H9 (cell line): ENCODE measurements at regions not wholly inside any gene's neighbourhood (a gene's known extent, or its start where the extent isn't known, plus 50 kb on each side); places are given as distances from the start of the nearest gene placed in this dataset.

Experiments used
- DNase-seq: peaks from one replicate; pipeline ENCODE4 v3.0.0-alpha.2; 2017
- H2AFZ ChIP-seq: one replicate; pipeline ENCODE4 v1.6.1; 2013; ENCODE audit warnings: mild to moderate bottlenecking, low read length, control low read depth, moderate library complexity
- H2AK5ac ChIP-seq: 2 replicates; pipeline ENCODE4 v1.6.1; 2013; ENCODE audit warnings: low read length, control low read depth, mixed read lengths; ENCODE audit not compliant: insufficient read length
- H2BK120ac ChIP-seq: one replicate; pipeline ENCODE4 v1.6.1; 2013; ENCODE audit warnings: low read depth, mild to moderate bottlenecking, low read length, control low read depth, inconsistent platforms; ENCODE audit not compliant: poor library complexity, severe bottlenecking
- H2BK12ac ChIP-seq: 2 replicates; pipeline ENCODE4 v1.6.1; 2013; ENCODE audit warnings: low read length, control low read depth, mixed read lengths, low read depth; ENCODE audit not compliant: insufficient read length
- H2BK15ac ChIP-seq: 2 replicates; pipeline ENCODE4 v1.6.1; 2013; ENCODE audit warnings: low read depth, low read length, control low read depth
- H2BK20ac ChIP-seq: one replicate; pipeline ENCODE4 v1.6.1; 2013; ENCODE audit warnings: low read depth, mild to moderate bottlenecking, low read length, control low read depth, inconsistent platforms; ENCODE audit not compliant: poor library complexity, severe bottlenecking
- H2BK5ac ChIP-seq: 2 replicates; pipeline ENCODE4 v1.6.1; 2013; ENCODE audit warnings: low read length, control low read depth, mixed read lengths; ENCODE audit not compliant: insufficient read length
- H3K14ac ChIP-seq: 2 replicates; pipeline ENCODE4 v1.6.1; 2013; ENCODE audit warnings: low read length, control low read depth; ENCODE audit not compliant: insufficient read depth
- H3K18ac ChIP-seq: 2 replicates; pipeline ENCODE4 v1.6.1; 2013; ENCODE audit warnings: low read depth, mild to moderate bottlenecking, mixed read lengths, low read length, control low read depth; ENCODE audit not compliant: insufficient read length
- H3K23ac ChIP-seq: 2 replicates; pipeline ENCODE4 v1.6.1; 2013; ENCODE audit warnings: low read length, control low read depth, mixed read lengths, low read depth; ENCODE audit not compliant: insufficient read length
- H3K23me2 ChIP-seq: 2 replicates; pipeline ENCODE4 v1.6.1; 2013; ENCODE audit warnings: low read depth, mild to moderate bottlenecking, mixed read lengths, low read length, control low read depth; ENCODE audit not compliant: insufficient read length, poor library complexity, severe bottlenecking
- H3K27ac ChIP-seq: 2 replicates; pipeline ENCODE4 v1.5.1; 2013; ENCODE audit warnings: low read length, control low read depth, mixed read lengths, low read depth; ENCODE audit not compliant: insufficient read length
- H3K27me3 ChIP-seq: 2 replicates; pipeline ENCODE4 v1.6.1; 2013; ENCODE audit warnings: low read length, control low read depth, inconsistent platforms; ENCODE audit not compliant: insufficient read depth
- H3K4ac ChIP-seq: 2 replicates; pipeline ENCODE4 v1.6.1; 2013; ENCODE audit warnings: low read depth, mild to moderate bottlenecking, control low read depth, inconsistent platforms, low read length, moderate library complexity
- H3K4me1 ChIP-seq: 2 replicates; pipeline ENCODE4 v1.6.1; 2013; ENCODE audit warnings: low read length, control low read depth, inconsistent platforms; ENCODE audit not compliant: insufficient read depth
- H3K4me2 ChIP-seq: 2 replicates; pipeline ENCODE4 v1.6.1; 2013; ENCODE audit warnings: low read length, control low read depth, mixed read lengths; ENCODE audit not compliant: insufficient read length, insufficient read depth
- H3K56ac ChIP-seq: 2 replicates; pipeline ENCODE4 v1.6.1; 2013; ENCODE audit warnings: low read depth, mild to moderate bottlenecking, mixed read lengths, low read length, control low read depth; ENCODE audit not compliant: insufficient read length
- H3K79me1 ChIP-seq: 2 replicates; pipeline ENCODE4 v1.6.1; 2013; ENCODE audit warnings: low read depth, mild to moderate bottlenecking, moderate library complexity, low read length, control low read depth, inconsistent platforms; ENCODE audit not compliant: insufficient read depth, poor library complexity, severe bottlenecking
- H3K79me2 ChIP-seq: 2 replicates; pipeline ENCODE4 v1.6.1; 2013; ENCODE audit warnings: low read length, control low read depth, inconsistent platforms; ENCODE audit not compliant: insufficient read depth
- H3K9ac ChIP-seq: 2 replicates; pipeline ENCODE4 v1.6.1; 2013; ENCODE audit warnings: low read length, control low read depth, mixed read lengths; ENCODE audit not compliant: insufficient read length; ENCODE audit errors: extremely low read depth
- H3K9me3 ChIP-seq: one replicate; pipeline ENCODE4 v1.6.1; 2013; ENCODE audit warnings: low read depth, low read length, inconsistent platforms; ENCODE audit not compliant: control insufficient read depth
- H3T11ph ChIP-seq: one replicate; pipeline ENCODE4 v1.6.1; 2013; ENCODE audit warnings: mild to moderate bottlenecking, low read length, control low read depth, inconsistent platforms
- H4K20me1 ChIP-seq: one replicate; pipeline ENCODE4 v1.6.1; 2013; ENCODE audit not compliant: control insufficient read depth, insufficient read length, insufficient read depth
- H4K5ac ChIP-seq: 2 replicates; pipeline ENCODE4 v1.6.1; 2013; ENCODE audit warnings: low read depth, mild to moderate bottlenecking, mixed read lengths, low read length, control low read depth; ENCODE audit not compliant: insufficient read length
- H4K8ac ChIP-seq: replicated peaks from 2 replicates; pipeline ENCODE4 v1.6.1; 2013; ENCODE audit warnings: low read length, control low read depth, mixed read lengths, low read depth; ENCODE audit not compliant: insufficient read length
- H4K91ac ChIP-seq: 2 replicates; pipeline ENCODE4 v1.6.1; 2013; ENCODE audit warnings: low read depth, mild to moderate bottlenecking, moderate library complexity, mixed read lengths, low read length, control low read depth; ENCODE audit not compliant: insufficient read length
- H3K27ac Mint-ChIP-seq, 3 experiments: 2 replicates in 2 of 3; 3 replicates in 1 of 3; pipeline ENCODE4 v1.8.0; 2020 to 2021; ENCODE audit warnings: mixed read lengths in 3 of 3, mild to moderate bottlenecking in 1 of 3, moderate library complexity in 1 of 3
- H3K27me3 Mint-ChIP-seq: 2 replicates; pipeline ENCODE4 v1.8.0; 2021; ENCODE audit warnings: low read depth, mild to moderate bottlenecking, moderate library complexity, mixed read lengths
- H3K36me3 Mint-ChIP-seq, 3 experiments: 2 replicates in 2 of 3; 3 replicates in 1 of 3; pipeline ENCODE4 v1.8.0; 2020 to 2021; ENCODE audit warnings: low read depth in 3 of 3, mixed read lengths in 3 of 3; ENCODE audit not compliant: insufficient read depth in 1 of 3
- H3K4me1 Mint-ChIP-seq, 2 experiments: 2 replicates each; pipeline ENCODE4 v1.8.0; 2020; ENCODE audit warnings: mixed read lengths in 2 of 2
- H3K4me3 Mint-ChIP-seq, 2 experiments: 2 replicates in 1 of 2; 3 replicates in 1 of 2; pipeline ENCODE4 v1.8.0; 2020 to 2021; ENCODE audit warnings: mild to moderate bottlenecking in 2 of 2, mixed read lengths in 2 of 2, moderate library complexity in 1 of 2
- H3K9me3 Mint-ChIP-seq, 2 experiments: 2 replicates in 1 of 2; 3 replicates in 1 of 2; pipeline ENCODE4 v1.8.0; 2020; ENCODE audit warnings: mild to moderate bottlenecking in 2 of 2, mixed read lengths in 2 of 2, moderate library complexity in 1 of 2
- WGBS: extraction: QIAGEN DNeasy Blood & Tissue Kit; methylation state at CpG from one replicate; pipeline ENCODE4 v1.1.7; 2013; ENCODE audit warnings: missing lambda C conversion rate, low lambda C conversion rate, mixed read lengths; ENCODE audit not compliant: insufficient read length; ENCODE audit errors: extremely low coverage; 5-methylcytosine and 5-hydroxymethylcytosine counted together
- TF ChIP-seq, protein P1 (sequence below): fragments of 200-600 bp; sonication (generic); conservative IDR thresholded peaks from 3 replicates; pipeline ENCODE4 v1.8.0; 2021; ENCODE audit warnings: antibody characterized with exemption, mild to moderate bottlenecking

GRCh38 chr10:3528271-3528670 is 256.7 kb downstream of the KLF6 start:
- H3K18ac ChIP-seq = no peak overlapping the region
- H2BK5ac ChIP-seq = no peak overlapping the region
- H4K20me1 ChIP-seq = no peaks in the 10 kb centered on the region
- no peak overlapping the region for H2BK15ac ChIP-seq
- WGBS = no CpG with 5 or more reads among the region's 3 CpGs
- H2AFZ ChIP-seq = no peak overlapping the region
- no peaks in the 10 kb centered on the region for H3K9me3 ChIP-seq
- H4K91ac ChIP-seq = no peak overlapping the region
- H3K4ac ChIP-seq = no peak overlapping the region
- H3K9me3 Mint-ChIP-seq = no peaks in the 10 kb centered on the region; a peak in 1 of 5 replicates
- H2AK5ac ChIP-seq = no peak overlapping the region
- H3K9ac ChIP-seq = no peak overlapping the region
- no peak overlapping the region for H3K27ac Mint-ChIP-seq
- no peaks in the 10 kb centered on the region; a peak in 1 of 7 replicates for H3K36me3 Mint-ChIP-seq
- TF ChIP-seq, protein P1, sequence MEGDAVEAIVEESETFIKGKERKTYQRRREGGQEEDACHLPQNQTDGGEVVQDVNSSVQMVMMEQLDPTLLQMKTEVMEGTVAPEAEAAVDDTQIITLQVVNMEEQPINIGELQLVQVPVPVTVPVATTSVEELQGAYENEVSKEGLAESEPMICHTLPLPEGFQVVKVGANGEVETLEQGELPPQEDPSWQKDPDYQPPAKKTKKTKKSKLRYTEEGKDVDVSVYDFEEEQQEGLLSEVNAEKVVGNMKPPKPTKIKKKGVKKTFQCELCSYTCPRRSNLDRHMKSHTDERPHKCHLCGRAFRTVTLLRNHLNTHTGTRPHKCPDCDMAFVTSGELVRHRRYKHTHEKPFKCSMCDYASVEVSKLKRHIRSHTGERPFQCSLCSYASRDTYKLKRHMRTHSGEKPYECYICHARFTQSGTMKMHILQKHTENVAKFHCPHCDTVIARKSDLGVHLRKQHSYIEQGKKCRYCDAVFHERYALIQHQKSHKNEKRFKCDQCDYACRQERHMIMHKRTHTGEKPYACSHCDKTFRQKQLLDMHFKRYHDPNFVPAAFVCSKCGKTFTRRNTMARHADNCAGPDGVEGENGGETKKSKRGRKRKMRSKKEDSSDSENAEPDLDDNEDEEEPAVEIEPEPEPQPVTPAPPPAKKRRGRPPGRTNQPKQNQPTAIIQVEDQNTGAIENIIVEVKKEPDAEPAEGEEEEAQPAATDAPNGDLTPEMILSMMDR = no peak
- H2BK120ac ChIP-seq = no peak overlapping the region
- no peak overlapping the region for H3K14ac ChIP-seq
- no peak overlapping the region for H3K4me3 Mint-ChIP-seq
- no peak overlapping the region for H3K4me2 ChIP-seq
- no peak overlapping the region for H3K23ac ChIP-seq
- H3K56ac ChIP-seq = no peak overlapping the region
- H4K5ac ChIP-seq = no peak overlapping the region
- no peaks in the 10 kb centered on the region for H3K79me1 ChIP-seq
- no peaks in the 10 kb centered on the region for H3K27me3 ChIP-seq
- H3K23me2 ChIP-seq = no peaks in the 10 kb centered on the region
- no peak overlapping the region for H3K27ac ChIP-seq
- H3K4me1 Mint-ChIP-seq = 0 out of 4 replicates have a peak, but pooled peaks cover 0 to 3% of the 10 kb centered on the region in 2 experiments
- H3K79me2 ChIP-seq = no peaks in the 10 kb centered on the region
- no peak overlapping the region for H3T11ph ChIP-seq
- H2BK20ac ChIP-seq = no peak overlapping the region
- H2BK12ac ChIP-seq = no peak overlapping the region
- no peak for DNase-seq
- no peak overlapping the region for H4K8ac ChIP-seq
- H3K4me1 ChIP-seq = no peaks in the 10 kb centered on the region
- H3K27me3 Mint-ChIP-seq = no peaks in the 10 kb centered on the region
